GM21529 (cell line): ENCODE measurements at regions not wholly inside any gene's neighbourhood (a gene's known extent, or its start where the extent isn't known, plus 50 kb on each side); places are given as distances from the start of the nearest gene placed in this dataset.
A peak's percentile ranks its signal among the peaks of the same experiment; 100 is the strongest.

Experiments used
- ATAC-seq: cut with Tn5 transposase; IDR thresholded peaks from one replicate; pipeline ENCODE4 v1.9.1; 2021; ENCODE audit not compliant: unreplicated experiment

DNA sequence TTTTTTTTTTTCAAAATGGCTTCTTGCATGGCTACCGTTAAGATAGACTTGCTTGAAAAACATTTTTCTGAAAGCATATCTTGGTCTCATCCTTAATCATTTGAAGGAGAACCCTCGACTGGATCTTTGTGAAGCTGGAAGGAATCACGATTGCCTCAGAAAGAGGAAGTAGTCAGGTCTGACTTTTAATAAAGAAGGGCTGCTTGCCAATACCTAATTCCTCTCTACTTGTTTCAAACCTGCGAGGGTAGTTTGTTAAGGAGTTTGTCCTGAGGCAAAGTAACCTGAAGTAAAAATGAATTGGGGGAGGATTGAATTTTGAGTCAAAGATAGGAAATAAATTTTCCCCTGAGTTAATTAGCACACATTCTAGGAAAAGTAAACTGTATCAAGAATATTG is 288.1 kb upstream of the MAP3K7 start:
- ATAC-seq = no peak

DNA sequence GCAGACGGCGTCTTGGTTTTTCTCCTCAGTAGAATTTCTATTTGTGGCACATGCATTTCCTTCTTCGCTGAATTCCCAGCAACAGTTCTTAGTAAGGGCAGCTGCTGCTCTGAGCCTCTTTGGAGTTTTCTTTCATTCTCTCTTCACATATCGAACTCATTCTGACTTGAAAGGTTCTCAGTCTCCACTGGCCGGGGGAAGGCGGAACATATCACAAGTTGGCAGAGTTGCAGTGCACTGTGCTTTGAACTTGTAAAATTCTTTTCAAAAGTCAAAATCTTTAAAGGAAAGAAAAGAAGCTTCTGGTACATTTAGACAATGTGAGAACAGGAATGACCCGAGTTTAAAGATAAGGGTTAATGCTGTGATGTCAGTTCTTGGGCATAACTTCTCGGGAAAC is 286.1 kb upstream of the MAP3K7 start:
- no peak for ATAC-seq

DNA sequence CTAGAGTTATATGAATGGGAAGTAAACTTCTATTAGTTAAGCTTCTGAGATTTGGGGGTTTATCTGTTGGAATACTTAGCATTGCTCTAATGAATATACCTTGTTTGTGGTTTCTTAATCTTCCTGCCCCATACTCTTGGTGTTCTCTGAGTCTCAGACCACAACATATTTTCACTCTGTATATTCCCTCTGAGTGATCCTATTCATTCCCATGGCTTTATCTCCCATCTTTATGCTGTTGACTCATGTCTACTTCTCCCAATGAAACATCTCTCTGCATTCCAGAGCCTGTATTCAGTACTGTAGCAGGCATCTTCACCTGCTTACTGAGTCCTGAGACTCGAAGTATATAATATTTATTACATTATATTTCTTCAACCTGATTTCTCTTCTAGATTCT is 283.7 kb upstream of the MAP3K7 start:
- ATAC-seq = no peak

DNA sequence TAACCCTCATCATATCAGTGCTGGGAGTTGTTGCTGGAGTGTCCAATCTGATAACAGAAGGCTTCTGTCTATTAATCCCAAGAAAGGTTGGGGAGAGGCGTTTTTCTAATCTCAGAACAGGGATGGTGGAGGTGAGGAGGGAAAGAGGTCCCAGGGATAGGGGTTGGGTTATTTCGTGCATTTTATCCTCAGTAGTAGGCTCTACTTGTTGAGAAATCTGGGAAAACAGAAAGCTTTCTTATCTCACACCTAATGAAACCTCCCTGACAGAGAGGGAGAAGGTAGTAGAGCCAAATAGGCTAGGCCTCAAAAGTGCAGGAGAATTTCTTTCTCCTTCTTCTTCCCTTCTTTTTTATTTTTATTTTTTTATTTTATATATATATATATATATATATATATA is 281.8 kb upstream of the MAP3K7 start:
- no peak for ATAC-seq

DNA sequence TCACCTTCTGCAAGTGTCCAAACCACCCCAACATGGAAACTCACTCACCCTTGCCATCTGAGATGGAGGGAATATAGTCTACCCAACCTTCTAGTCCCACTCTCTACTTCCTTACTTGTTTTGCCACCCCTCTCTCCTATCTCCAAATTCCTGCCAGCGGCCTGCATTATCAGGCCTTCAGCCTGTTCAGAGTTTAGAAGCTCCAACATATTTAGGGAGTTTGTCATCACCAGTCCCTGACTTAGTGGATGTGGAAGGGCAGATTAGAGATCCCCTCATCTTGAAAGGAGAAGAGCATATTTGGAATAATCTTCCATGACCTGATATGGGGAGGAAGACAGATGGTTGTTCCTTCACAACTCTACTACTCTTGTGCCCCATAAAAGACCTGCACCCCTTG is 281.4 kb upstream of the MAP3K7 start:
- no peak for ATAC-seq

DNA sequence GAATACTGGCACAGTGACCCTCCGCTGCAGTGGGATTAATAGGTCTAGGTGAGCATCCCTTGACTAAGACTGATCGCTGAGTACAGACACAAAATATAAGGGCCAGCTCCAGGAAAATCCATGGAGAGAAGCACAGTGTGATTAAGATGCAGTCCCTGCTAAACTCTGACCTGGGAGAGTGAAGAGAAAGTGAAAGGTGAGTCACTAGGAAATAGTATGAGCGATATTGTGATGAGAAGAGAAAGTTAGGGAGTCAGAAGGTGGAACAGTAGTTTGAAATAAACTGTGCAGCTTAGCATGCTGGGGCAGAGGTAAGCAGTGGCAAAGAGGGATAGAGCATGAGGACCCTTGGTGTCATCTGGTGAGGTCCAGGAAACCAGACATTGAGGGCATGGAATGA is 278.6 kb upstream of the MAP3K7 start:
- no peak for ATAC-seq

DNA sequence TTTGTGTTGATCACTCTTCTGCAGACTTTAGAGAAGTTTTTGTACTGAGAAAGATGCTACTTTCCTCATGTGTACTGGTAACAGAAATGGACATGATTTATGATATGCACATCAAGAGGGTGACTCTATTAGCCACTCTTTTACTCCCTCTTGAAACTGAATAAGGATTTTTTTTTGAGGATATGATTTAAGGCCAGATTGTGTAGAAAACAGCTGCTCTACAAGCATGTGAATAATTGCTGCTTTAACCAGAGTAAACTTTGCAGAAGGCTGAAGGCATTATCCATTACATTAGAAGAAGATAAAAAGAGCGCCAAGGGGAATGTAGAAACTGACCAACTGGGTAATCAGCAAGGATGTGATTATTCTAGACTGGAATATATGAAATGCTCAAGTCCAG is 276.2 kb upstream of the MAP3K7 start:
- no peak for ATAC-seq

DNA sequence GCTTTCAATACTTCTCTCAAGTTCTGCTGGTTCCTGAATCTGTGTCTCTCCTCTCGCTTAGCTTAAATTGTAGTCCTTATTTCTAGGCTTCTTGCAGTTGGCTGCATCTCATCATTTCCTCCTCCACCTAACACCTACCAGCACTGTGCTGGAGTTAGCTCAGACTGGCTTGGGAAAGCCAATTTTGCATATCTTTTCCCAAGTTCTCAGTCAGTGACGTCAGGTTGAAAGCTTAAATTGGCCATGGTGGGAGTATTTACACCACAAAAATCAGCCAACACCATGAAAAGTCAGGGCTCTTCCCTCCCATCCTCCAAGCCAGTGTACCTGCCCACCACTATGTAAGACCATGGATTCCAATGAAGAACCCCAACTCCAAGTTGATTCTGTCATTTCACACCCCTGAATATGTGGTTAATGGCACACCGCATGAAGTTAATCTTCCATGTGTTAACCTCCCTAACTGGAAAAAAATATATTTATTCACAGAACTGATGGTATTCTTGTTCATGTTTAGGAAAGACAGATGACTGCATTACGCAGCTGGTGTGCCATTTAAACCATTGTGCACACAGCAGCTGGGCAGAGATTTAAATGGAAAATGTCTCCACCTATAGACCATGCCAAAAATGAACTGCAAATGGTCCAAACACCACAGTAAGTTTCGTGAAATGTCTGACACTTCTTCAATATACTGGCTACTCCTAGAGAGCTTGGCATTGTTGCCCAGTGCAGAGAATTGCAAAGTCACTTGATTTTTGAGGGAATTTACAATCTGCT is 274.1 kb upstream of the MAP3K7 start:
- ATAC-seq = peak; percentile 47

DNA sequence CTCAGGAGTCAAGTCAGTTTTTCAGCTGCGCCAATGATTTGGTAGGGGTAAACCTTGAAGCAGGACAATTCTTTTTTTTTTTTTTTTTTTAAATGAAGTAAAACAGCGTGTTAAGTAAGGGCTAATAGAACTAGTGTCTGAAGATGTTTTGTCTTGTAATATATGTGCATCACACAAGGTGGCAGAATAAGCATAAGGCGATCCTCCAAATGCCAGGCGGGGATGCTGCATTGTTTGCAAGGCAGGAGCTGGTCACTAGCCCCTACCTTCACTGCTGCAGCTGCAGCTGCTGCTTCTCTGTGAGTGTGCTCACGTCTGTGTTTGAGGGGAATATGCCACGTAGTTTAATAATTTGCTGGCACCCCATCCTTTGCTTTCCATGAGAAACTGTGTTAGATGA is 272.7 kb upstream of the MAP3K7 start:
- ATAC-seq = no peak

DNA sequence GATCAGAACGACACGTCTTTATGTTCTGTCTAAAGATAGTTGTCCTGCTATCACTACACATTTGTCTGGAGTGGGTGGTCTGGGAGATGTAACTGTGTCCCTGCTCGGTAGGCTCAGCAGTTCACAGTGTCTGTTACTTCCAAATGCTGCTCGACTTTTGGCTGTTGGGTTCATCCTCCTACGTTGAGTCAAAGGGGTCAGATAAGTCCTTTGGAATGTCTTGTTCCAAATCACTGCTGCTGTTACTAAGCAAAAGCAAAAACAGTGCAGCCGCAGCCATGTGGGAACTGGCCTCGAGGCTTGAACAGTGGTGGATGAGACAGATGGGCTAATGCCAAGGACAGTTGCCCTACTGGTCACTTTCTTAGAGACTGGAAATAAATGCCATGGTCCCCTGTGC is 272.2 kb upstream of the MAP3K7 start:
- ATAC-seq = no peak

DNA sequence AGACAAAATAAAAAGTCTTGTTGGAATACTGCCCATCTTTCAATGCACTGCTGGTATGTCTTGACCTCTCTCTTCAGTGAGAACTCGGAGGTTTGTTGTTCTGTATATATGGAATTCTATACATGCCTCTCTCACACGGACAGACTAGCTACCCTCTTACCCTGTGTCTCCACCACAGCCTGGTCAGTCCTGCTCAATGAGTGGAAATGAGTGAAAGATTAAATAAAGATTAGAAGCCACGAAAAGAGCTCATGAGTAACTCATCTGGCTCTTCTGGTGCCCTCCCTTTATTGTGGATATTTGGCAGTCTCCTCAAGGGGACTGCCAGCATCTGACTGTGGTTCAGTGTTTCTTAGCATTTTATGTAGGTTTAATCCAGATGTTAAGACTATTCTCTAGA is 262.8 kb upstream of the MAP3K7 start:
- no peak for ATAC-seq

DNA sequence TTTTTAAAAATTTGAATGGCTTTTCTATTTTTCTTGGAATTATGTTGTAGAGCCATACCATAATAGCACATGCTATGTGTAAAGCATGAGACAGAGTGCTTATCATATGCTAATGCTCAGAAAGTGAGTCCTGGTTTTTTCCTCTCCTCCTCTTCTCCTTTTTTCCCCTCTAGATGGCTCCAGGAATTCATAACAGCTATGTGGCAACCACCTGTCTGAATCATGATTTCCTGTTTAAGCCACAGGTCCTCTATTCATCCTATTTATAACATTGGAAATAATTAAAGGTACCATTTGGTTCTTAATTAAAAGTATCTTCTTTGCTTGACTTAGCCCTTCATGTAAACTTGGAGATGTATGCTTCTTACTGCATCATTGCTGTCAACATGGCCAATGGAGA is 260.0 kb upstream of the MAP3K7 start:
- no peak for ATAC-seq

DNA sequence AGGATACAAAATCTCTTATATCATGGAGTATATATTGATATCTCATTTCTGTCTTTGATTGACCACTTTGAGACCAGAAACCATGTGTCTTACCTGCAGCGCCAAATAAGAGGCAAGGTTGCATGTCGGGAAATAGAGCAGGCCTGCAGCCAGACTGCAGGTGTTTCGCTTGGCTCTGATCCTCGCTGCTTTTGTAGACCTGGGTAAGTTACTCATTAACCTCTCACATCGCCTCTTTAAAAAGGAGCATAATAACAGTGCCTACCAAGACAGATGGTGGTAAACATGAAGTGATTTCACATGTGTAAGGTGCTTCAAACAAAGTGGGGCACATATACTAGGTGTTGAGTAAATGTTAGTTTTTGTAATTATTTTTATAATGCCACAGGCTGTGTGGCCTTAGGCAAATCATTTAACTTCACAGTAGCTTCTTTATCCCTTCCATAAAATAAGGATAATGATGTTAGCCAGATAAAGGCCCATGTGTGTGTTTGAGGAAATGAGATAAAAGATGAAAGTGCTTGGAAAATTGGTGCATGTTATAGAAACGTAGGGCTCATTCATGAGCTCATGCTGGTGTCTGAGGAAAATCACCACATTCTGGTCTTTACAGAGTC is 248.8 kb upstream of the MAP3K7 start:
- ATAC-seq = no peak

DNA sequence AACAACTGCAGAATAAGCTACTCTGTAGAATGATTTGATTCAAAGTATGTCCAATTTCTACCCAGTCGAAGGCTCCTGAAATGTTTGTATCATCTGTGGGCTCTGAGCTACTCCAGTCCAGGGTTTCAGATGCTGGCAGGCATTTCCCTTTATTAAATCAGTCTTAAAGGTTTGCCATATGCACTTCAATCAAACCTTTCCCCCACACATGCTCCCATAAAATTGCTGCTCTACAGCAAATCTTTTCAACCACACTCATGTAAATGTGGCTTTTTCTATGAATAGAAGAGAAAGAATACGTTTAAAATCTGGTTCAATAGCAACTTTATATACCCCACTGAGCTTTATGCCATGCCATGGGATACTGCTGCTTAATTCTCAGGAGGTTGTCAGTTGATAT is 242.4 kb upstream of the MAP3K7 start:
- ATAC-seq = no peak

DNA sequence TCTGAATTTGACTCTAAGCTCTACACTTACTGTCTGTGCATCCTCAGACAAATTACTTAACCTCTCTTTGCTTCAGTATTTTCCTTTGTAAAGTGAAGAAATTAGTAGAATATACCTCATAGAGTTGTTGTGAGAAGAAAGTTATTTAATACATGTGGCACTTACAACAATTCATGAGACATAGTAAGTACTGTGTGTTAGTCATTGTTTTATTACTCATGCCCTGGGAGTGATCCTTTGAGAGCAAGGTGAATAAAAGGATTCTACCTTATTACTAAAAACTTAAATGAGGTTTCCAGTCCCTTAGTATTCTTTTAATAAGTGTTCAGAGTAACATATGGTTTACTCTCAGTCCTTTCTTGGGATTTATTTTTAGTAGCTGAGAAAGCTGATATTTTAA is 233.6 kb upstream of the MAP3K7 start:
- ATAC-seq = no peak

DNA sequence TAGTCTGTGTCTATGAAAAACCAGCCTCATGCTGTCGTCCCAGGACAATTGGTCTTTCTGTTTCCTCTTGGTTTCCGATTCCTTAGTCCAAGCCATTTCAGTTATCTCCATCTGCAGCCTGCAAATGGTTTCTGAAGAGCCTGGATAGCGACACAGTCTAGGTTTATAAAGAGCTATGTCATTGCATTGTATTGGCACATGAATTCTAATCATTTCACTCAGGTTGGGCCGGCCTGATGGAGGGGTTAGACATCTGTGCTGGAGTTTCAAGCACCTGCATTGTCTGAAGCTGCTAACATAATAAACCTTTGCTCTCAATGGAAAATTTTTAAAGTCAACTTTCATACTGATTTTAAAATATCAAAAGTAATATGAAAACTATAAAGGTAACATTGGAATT is 232.6 kb upstream of the MAP3K7 start:
- no peak for ATAC-seq

DNA sequence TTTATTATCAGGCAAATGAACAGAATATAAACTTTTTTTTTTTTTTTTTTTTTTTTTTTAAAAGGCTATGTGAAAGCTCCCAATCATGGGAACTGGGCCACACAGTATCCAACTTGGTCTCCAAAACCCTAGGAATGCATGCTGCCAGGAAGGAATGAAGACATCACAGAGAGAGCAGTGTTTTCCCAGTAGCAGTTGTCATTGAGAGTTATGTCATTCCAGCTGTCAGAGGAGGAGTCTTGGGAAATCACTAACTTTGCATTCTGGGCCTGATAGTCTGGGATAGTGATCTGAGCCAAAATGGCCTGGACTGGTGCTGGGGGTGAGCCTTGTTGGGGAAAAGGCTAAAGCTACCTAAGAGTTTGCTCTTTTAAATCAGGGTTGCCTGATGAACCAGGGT is 231.3 kb upstream of the MAP3K7 start:
- ATAC-seq = no peak

DNA sequence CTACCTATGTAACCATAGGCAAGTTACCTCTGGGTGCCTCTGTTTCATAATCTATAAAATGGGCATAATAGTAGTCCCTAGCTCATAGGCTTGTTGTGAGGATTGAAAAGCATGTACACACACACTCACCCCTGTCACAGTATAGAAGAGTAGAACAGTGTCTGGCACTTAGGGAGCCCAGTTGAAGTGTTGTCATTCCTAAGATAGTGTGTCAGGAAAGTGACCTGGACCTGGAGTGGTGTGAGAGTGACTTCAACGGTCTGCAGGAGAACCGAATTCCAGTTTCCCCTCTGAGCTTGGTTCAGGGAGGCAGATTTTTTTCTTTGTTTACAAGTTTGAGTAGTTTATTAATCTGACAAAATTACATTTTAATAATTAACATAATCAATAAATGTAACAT is 229.9 kb upstream of the MAP3K7 start:
- no peak for ATAC-seq

DNA sequence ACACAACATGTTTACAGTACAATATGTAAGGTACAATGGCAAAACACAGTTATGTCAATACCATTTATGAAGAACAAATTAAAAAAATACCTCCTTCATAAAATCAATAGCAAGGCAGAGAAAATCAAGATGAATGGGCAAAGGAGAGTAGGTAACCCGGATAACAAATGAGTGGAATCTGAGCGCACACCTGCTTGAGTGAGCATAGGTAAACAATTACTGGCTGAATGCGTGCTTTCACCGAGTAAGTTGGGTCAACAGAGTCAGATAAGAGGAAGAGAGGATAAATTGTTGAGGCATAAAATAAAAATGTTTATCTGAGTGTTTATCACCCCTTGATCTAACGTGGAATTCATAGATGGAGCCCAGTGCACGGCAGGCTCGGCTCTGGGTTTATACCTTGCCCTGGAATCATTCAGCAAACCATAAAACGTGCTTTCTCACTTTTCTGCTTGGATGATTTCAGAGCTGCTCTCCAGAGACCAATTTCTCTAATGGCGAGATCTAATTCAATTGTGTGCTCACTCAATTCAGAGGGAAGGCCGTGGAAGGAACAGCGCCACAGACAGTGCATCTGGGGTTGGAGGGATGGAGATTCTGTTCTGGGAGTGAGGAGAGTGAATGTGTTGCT is 224.8 kb upstream of the MAP3K7 start:
- ATAC-seq = no peak

DNA sequence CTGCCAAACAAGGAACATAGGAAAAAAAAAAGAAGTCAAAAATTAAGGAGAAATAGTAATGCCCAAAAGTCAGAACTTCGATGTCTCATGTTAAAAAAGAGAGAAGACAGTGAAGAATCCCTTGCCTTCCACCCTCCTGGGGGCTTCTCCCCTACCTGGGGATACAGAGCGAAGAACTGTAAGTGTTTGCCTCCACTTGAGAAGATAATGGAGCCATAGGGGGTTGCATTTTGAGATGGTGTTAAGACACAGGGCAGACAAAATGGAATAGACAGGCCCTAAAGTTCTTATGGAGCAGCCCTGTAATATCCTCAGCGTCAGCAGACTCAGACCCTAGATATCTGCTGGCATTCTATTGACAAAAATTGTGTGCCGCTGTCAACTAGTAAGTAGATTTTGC is 222.2 kb upstream of the MAP3K7 start:
- ATAC-seq = no peak

DNA sequence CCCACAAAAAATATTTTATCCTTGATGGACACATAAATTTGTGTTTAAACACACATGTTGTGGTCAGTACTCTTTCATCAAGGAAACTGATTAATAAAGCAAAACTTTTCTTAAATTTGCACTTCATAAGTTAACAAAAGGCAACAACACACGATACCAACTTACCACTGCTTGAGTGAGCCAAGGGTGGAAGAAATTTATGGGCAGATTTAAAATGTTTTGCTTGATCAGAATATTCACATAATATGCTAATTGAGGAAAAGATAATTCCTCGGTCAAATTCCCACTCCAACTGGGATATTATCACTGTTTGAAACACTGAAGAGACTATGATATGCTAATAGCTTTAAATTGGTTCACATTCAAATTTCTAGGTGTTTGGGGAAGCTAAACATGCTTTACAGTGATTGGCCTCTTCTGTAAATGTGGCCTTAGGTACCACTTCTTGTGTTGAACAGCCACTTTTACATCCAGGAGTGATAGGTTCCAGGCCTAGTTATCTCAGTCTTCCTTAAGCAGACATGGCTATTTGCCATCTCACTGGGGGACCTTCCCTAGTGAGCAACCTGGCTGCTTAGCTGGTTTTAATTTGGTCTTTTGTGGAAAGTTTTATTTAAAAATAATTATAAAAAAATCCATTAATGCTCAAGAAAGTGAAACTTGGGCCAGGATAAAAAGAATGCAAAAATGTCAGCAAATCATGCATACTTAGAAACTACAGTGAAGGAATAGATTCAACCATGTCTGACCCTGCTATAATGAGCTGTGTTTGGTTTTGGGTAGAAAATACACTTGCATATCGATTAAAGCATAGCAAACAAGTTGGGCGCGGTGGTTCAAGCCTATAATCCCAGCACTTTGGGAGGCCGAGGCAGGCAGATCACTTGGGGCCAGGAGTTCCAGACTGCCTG is 221.2 kb upstream of the MAP3K7 start:
- no peak for ATAC-seq
